NCI-H146 treated with DMSO at 0.1 percent for 48 hours (cell line): ENCODE measurements at regions not wholly inside any gene's neighbourhood (a gene's known extent, or its start where the extent isn't known, plus 50 kb on each side); places are given as distances from the start of the nearest gene placed in this dataset.

Experiments used
- DNase-seq: peaks from one replicate; lab custom pipeline; 2025; ENCODE audit not compliant: unreplicated experiment; lab: John Stamatoyannopoulos, UW

- no peak for DNase-seq
Observed at GRCh38 chr12:88782351-88782750, 202.1 kb upstream of the KITLG start.

- DNase-seq, result no peak
Observed at GRCh38 chr12:88781909-88782308, 201.6 kb upstream of the KITLG start.

- no peak for DNase-seq
Observed at GRCh38 chr12:88778064-88778463, 197.8 kb upstream of the KITLG start.

GRCh38 chr12:88775742-88776151 lies 195.5 kb upstream of the KITLG start:
- no peak for DNase-seq

GRCh38 chr12:88767699-88768098 lies 187.4 kb upstream of the KITLG start:
- DNase-seq, result no peak

GRCh38 chr12:88764781-88765480 lies 184.7 kb upstream of the KITLG start:
- no peak for DNase-seq

GRCh38 chr12:88763536-88764100 lies 183.3 kb upstream of the KITLG start:
- no peak for DNase-seq

GRCh38 chr12:88758176-88758575 lies 177.9 kb upstream of the KITLG start:
- no peak for DNase-seq

GRCh38 chr12:88756917-88757316 lies 176.6 kb upstream of the KITLG start:
- DNase-seq, result no peak

- no peak for DNase-seq
Observed at GRCh38 chr12:88756153-88756552, 175.9 kb upstream of the KITLG start.

- DNase-seq, result no peak
Observed at GRCh38 chr12:88753707-88754106, 173.4 kb upstream of the KITLG start.

GRCh38 chr12:88753066-88753465 lies 172.8 kb upstream of the KITLG start:
- DNase-seq, result no peak

GRCh38 chr12:88752183-88752582 lies 171.9 kb upstream of the KITLG start:
- DNase-seq, result no peak

GRCh38 chr12:88750867-88751543 lies 170.7 kb upstream of the KITLG start:
- DNase-seq, result no peak

- DNase-seq, result no peak
Observed at GRCh38 chr12:88746386-88746785, 166.1 kb upstream of the KITLG start.

- no peak for DNase-seq
Observed at GRCh38 chr12:88743946-88744685, 163.8 kb upstream of the KITLG start.

- no peak for DNase-seq
Observed at GRCh38 chr12:88737838-88738472, 157.7 kb upstream of the KITLG start.

GRCh38 chr12:88736031-88736430 lies 155.8 kb upstream of the KITLG start:
- DNase-seq, result no peak

- DNase-seq, result peak; percentile 59
Observed at GRCh38 chr12:88733008-88733407, 152.7 kb upstream of the KITLG start.

- no peak for DNase-seq
Observed at GRCh38 chr12:88729196-88729595, 148.9 kb upstream of the KITLG start.
